Loucy (cell line): ENCODE measurements at regions not wholly inside any gene's neighbourhood (a gene's known extent, or its start where the extent isn't known, plus 50 kb on each side); places are given as distances from the start of the nearest gene placed in this dataset.

Source experiments
- H2AFZ ChIP-seq: fragments of 200-600 bp; sonication (generic); 2 replicates; pipeline ENCODE4 v1.6.0; 2016; ENCODE audit warnings: antibody characterized with exemption, mild to moderate bottlenecking, low read length, moderate library complexity
- H3F3A ChIP-seq: fragments of 200-600 bp; 2 replicates; pipeline ENCODE4 v1.6.0; 2016; ENCODE audit warnings: antibody characterized with exemption, low read depth, mild to moderate bottlenecking
- H3K27me3 ChIP-seq: fragments of 200-600 bp; sonication (generic); 2 replicates; pipeline ENCODE4 v1.6.1; 2014; ENCODE audit warnings: low read length, mild to moderate bottlenecking; ENCODE audit not compliant: insufficient read depth, poor library complexity, severe bottlenecking
- H3K36me3 ChIP-seq: fragments of 200-600 bp; sonication (generic); 2 replicates; pipeline ENCODE4 v1.6.1; 2016; ENCODE audit warnings: low read length; ENCODE audit not compliant: insufficient read depth
- H3K4me1 ChIP-seq: fragments of 200-600 bp; sonication (generic); 2 replicates; pipeline ENCODE4 v1.5.1; 2014; ENCODE audit warnings: low read length, mild to moderate bottlenecking; ENCODE audit not compliant: insufficient read depth, poor library complexity, severe bottlenecking
- H3K4me2 ChIP-seq: fragments of 200-600 bp; sonication (generic); 2 replicates; pipeline ENCODE4 v1.6.0; 2014; ENCODE audit warnings: antibody characterized with exemption, low read length, low read depth, mild to moderate bottlenecking; ENCODE audit not compliant: poor library complexity, severe bottlenecking
- H3K4me3 ChIP-seq: fragments of 200-600 bp; sonication (generic); 2 replicates; pipeline ENCODE4 v1.5.1; 2014; ENCODE audit warnings: low read length, mild to moderate bottlenecking, mixed read lengths; ENCODE audit not compliant: poor library complexity, severe bottlenecking
- H3K79me2 ChIP-seq: fragments of 200-600 bp; sonication (generic); 2 replicates; pipeline ENCODE4 v1.6.1; 2014; ENCODE audit warnings: low read length; ENCODE audit not compliant: insufficient read depth
- H3K9ac ChIP-seq: fragments of 200-600 bp; sonication (generic); 2 replicates; pipeline ENCODE4 v1.6.0; 2014; ENCODE audit warnings: mild to moderate bottlenecking, low read depth, low read length, moderate library complexity; ENCODE audit not compliant: poor library complexity, severe bottlenecking
- H3K9me2 ChIP-seq: fragments of 200-600 bp; sonication (generic); replicated peaks from 2 replicates; pipeline ENCODE4 v1.6.1; 2016; ENCODE audit warnings: low read depth, low read length, mixed read lengths
- H3K9me3 ChIP-seq: fragments of 200-600 bp; sonication (generic); 2 replicates; pipeline ENCODE4 v1.6.1; 2014; ENCODE audit warnings: mild to moderate bottlenecking, antibody characterized with exemption, low read length, low read depth; ENCODE audit not compliant: insufficient read depth
- H4K20me1 ChIP-seq: fragments of 200-600 bp; sonication (generic); 2 replicates; pipeline ENCODE4 v1.6.0; 2014; ENCODE audit warnings: antibody characterized with exemption, low read length, mild to moderate bottlenecking; ENCODE audit not compliant: insufficient read depth, poor library complexity, severe bottlenecking
- CTCF ChIP-seq: fragments of 200-600 bp; sonication (generic); conservative IDR thresholded peaks from 2 replicates; pipeline ENCODE4 v1.5.1; 2014; ENCODE audit warnings: mild to moderate bottlenecking, antibody characterized with exemption, low read length
- EZH2phosphoT487 ChIP-seq: fragments of 200-600 bp; IDR thresholded peaks from 2 replicates; pipeline ENCODE4 v1.6.1; 2018; ENCODE audit warnings: antibody characterized with exemption, mild to moderate bottlenecking, moderate library complexity, borderline replicate concordance

GRCh38 chr16:64365448-64365931 lies 756.4 kb downstream of the CDH11 start:
- Histone ChIP-seq H3K36me3 (no peaks in the 10 kb centered on the region), H3K9me2 (no peaks in the 10 kb centered on the region), H3K9me3 (no peaks in the 10 kb centered on the region), H3F3A (no peaks in the 10 kb centered on the region), H3K9ac (no peak overlapping the region), H3K79me2 (no peaks in the 10 kb centered on the region), H3K4me1 (no peaks in the 10 kb centered on the region), H3K27me3 (no peaks in the 10 kb centered on the region), H3K4me3 (no peak overlapping the region), H4K20me1 (no peaks in the 10 kb centered on the region), H2AFZ (no peak overlapping the region), H3K4me2 (no peak overlapping the region)
- TF ChIP-seq EZH2phosphoT487 = no peak
- no peak for TF ChIP-seq CTCF

- no peaks in the 10 kb centered on the region for H3K27me3 ChIP-seq
- H3K4me3 ChIP-seq = no peak overlapping the region
- no peaks in the 10 kb centered on the region for H3K4me1 ChIP-seq
- H2AFZ ChIP-seq = no peak overlapping the region
- no peak for TF ChIP-seq CTCF
- no peak for TF ChIP-seq EZH2phosphoT487
- H3K36me3 ChIP-seq = no peaks in the 10 kb centered on the region
- no peak overlapping the region for H3K4me2 ChIP-seq
- no peaks in the 10 kb centered on the region for H3F3A ChIP-seq
- H3K79me2 ChIP-seq = no peaks in the 10 kb centered on the region
- no peaks in the 10 kb centered on the region for H4K20me1 ChIP-seq
- H3K9ac ChIP-seq = no peak overlapping the region
- no peaks in the 10 kb centered on the region for H3K9me3 ChIP-seq
- no peaks in the 10 kb centered on the region for H3K9me2 ChIP-seq
Measured at GRCh38 chr16:64364894-64365293, 757.0 kb downstream of the CDH11 start.

- Histone ChIP-seq H3K4me1 (no peaks in the 10 kb centered on the region), H3K9me2 (no peaks in the 10 kb centered on the region), H3K4me2 (no peak overlapping the region), H3K36me3 (no peaks in the 10 kb centered on the region), H3K9ac (no peak overlapping the region), H3F3A (no peaks in the 10 kb centered on the region), H3K4me3 (no peak overlapping the region), H3K9me3 (no peaks in the 10 kb centered on the region), H2AFZ (no peak overlapping the region), H4K20me1 (no peaks in the 10 kb centered on the region), H3K27me3 (no peaks in the 10 kb centered on the region), H3K79me2 (no peaks in the 10 kb centered on the region)
- TF ChIP-seq CTCF (no peak), EZH2phosphoT487 (no peak)
Measured at GRCh38 chr16:64364416-64364815, 757.4 kb downstream of the CDH11 start.
